Muscle layer of duodenum (tissue), 2 donors: ENCODE measurements at regions not wholly inside any gene's neighbourhood (a gene's known extent, or its start where the extent isn't known, plus 50 kb on each side); places are given as distances from the start of the nearest gene placed in this dataset.
A peak's percentile ranks its signal among the peaks of the same experiment; 100 is the strongest.
"Not testable (repeated sequence)": the region's sequence is repeated elsewhere in the genome, so short reads cannot be mapped to it uniquely, and the experiment has no call there.

Experiments used
- H3K27ac ChIP-seq: one replicate; pipeline ENCODE4 v1.7.0; 2013; ENCODE audit warnings: mild to moderate bottlenecking, low read length
- H3K27me3 ChIP-seq: one replicate; pipeline ENCODE4 v1.7.0; 2013; ENCODE audit warnings: low read depth, mild to moderate bottlenecking, control low read depth, low read length
- H3K36me3 ChIP-seq, 2 donors: one replicate each; pipeline ENCODE4 v1.7.0; 2013; ENCODE audit warnings: low read length in 2 of 2, control low read depth in 1 of 2, mild to moderate bottlenecking in 1 of 2; ENCODE audit not compliant: insufficient read depth in 2 of 2, control insufficient read depth in 1 of 2
- H3K4me1 ChIP-seq, 2 donors: one replicate each; pipeline ENCODE4 v1.7.0; 2013; ENCODE audit warnings: low read length in 2 of 2, mild to moderate bottlenecking in 2 of 2, control low read depth in 1 of 2, moderate library complexity in 1 of 2; ENCODE audit not compliant: insufficient read depth in 2 of 2, control insufficient read depth in 1 of 2
- H3K4me3 ChIP-seq, 2 donors: one replicate each; pipeline ENCODE4 v1.7.0; 2013; ENCODE audit warnings: low read length in 2 of 2, low read depth in 1 of 2, mild to moderate bottlenecking in 1 of 2
- H3K9me3 ChIP-seq, 2 donors: one replicate each; pipeline ENCODE4 v1.7.0; 2013; ENCODE audit warnings: low read length in 2 of 2, control low read depth in 1 of 2, mild to moderate bottlenecking in 1 of 2; ENCODE audit not compliant: control insufficient read depth in 1 of 2
- donor health status: healthy.

GRCh38 chr3:23117856-23118255 lies 85.3 kb upstream of the UBE2E2 start:
- Histone ChIP-seq H3K27me3 (no peaks in the 10 kb centered on the region), H3K36me3 (no peaks in the 10 kb centered on the region), H3K27ac (no peak overlapping the region), H3K4me1 (peaks cover 0 to 7% of the 10 kb centered on the region in 2 donors), H3K9me3 (no peaks in the 10 kb centered on the region), H3K4me3 (no peak overlapping the region)

GRCh38 chr3:23127196-23127595 lies 75.9 kb upstream of the UBE2E2 start:
- H3K36me3 ChIP-seq = no peaks in the 10 kb centered on the region
- peaks cover 0 to 9% of the 10 kb centered on the region in 2 donors for H3K4me1 ChIP-seq
- no peaks in the 10 kb centered on the region for H3K27me3 ChIP-seq
- no peak overlapping the region for H3K27ac ChIP-seq
- no peaks in the 10 kb centered on the region for H3K9me3 ChIP-seq
- H3K4me3 ChIP-seq = no peak overlapping the region

GRCh38 chr3:23128655-23129054 lies 74.5 kb upstream of the UBE2E2 start:
- Histone ChIP-seq H3K36me3 (no peaks in the 10 kb centered on the region), H3K27me3 (no peaks in the 10 kb centered on the region), H3K4me1 (peaks cover 0 to 9% of the 10 kb centered on the region in 2 donors), H3K4me3 (no peak overlapping the region), H3K9me3 (no peaks in the 10 kb centered on the region), H3K27ac (no peak overlapping the region)

- H3K27me3 ChIP-seq = no peaks in the 10 kb centered on the region
- no peak overlapping the region for H3K27ac ChIP-seq
- H3K36me3 ChIP-seq = no peaks in the 10 kb centered on the region
- H3K9me3 ChIP-seq = no peaks in the 10 kb centered on the region
- peaks cover 0 to 9% of the 10 kb centered on the region in 2 donors for H3K4me1 ChIP-seq
- peak overlapping the region; percentile 27 to 48 for H3K4me3 ChIP-seq
These were observed 74.0 kb upstream of the UBE2E2 start for GRCh38 chr3:23129117-23129516.

GRCh38 chr3:23129817-23130216 lies 73.3 kb upstream of the UBE2E2 start:
- no peaks in the 10 kb centered on the region for H3K9me3 ChIP-seq
- H3K4me1 ChIP-seq = peaks cover 0 to 9% of the 10 kb centered on the region in 2 donors
- H3K4me3 ChIP-seq = peak overlapping the region; percentile 27 to 48
- H3K27me3 ChIP-seq = no peaks in the 10 kb centered on the region
- H3K27ac ChIP-seq = no peak overlapping the region
- H3K36me3 ChIP-seq = no peaks in the 10 kb centered on the region

GRCh38 chr3:23130406-23130805 lies 72.7 kb upstream of the UBE2E2 start:
- Histone ChIP-seq H3K4me3 (no peak overlapping the region), H3K4me1 (peaks cover 0 to 9% of the 10 kb centered on the region in 2 donors), H3K36me3 (no peaks in the 10 kb centered on the region), H3K27me3 (no peaks in the 10 kb centered on the region), H3K9me3 (no peaks in the 10 kb centered on the region), H3K27ac (no peak overlapping the region)

- Histone ChIP-seq H3K27ac (no peak overlapping the region), H3K9me3 (no peaks in the 10 kb centered on the region), H3K36me3 (no peaks in the 10 kb centered on the region), H3K4me1 (no peaks in the 10 kb centered on the region), H3K27me3 (no peaks in the 10 kb centered on the region), H3K4me3 (no peak overlapping the region)
These were observed 67.9 kb upstream of the UBE2E2 start for GRCh38 chr3:23135026-23135785.

DNA sequence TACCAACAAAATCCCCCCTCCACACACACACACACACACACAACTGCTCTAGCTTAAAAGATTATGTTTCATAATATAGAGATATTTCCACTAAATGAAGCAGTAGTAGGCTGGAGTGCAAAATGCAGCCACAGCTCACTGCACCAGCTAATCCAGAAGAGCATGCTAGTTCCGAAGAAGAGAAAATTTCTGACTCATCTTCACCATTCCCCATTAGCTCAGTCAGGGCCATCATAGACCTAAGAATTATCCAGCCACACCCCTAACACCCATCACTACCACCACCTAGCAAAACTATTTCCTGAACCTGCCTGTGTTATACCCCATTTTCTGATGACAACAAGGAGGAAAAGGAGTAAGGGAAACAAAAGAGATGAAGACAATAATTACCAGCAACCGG lies 67.1 kb upstream of the UBE2E2 start:
- no peak overlapping the region for H3K4me3 ChIP-seq
- H3K27me3 ChIP-seq = no peaks in the 10 kb centered on the region
- H3K36me3 ChIP-seq = no peaks in the 10 kb centered on the region
- no peaks in the 10 kb centered on the region for H3K9me3 ChIP-seq
- no peaks in the 10 kb centered on the region for H3K4me1 ChIP-seq
- H3K27ac ChIP-seq = no peak overlapping the region

DNA sequence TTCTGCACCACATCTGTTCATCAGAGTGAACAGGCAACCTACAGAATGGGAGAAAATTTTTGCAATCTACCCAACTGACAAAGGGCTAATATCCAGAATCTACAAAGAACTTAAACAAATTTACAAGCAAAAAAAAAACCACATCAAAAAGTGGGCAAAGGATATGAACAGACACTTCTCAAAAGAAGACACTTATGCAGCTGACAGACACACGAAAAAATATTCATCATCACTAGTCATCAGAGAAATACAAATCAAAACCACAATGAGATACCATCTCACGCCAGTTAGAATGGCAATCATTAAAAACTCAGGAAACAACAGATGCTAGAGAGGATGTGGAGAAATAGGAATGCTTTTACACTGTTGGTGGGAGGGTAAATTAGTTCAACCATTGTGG lies 59.1 kb upstream of the UBE2E2 start:
- not testable (repeated sequence) for H3K4me1 ChIP-seq, H3K9me3 ChIP-seq, H3K36me3 ChIP-seq, H3K4me3 ChIP-seq, H3K27me3 ChIP-seq, H3K27ac ChIP-seq

GRCh38 chr3:23146163-23146562 lies 57.0 kb upstream of the UBE2E2 start:
- H3K27ac ChIP-seq = no peak overlapping the region
- no peaks in the 10 kb centered on the region for H3K9me3 ChIP-seq
- no peaks in the 10 kb centered on the region for H3K27me3 ChIP-seq
- H3K4me3 ChIP-seq = no peak overlapping the region
- no peaks in the 10 kb centered on the region for H3K36me3 ChIP-seq
- no peaks in the 10 kb centered on the region for H3K4me1 ChIP-seq

- no peaks in the 10 kb centered on the region for H3K27me3 ChIP-seq
- no peak overlapping the region for H3K4me3 ChIP-seq
- H3K9me3 ChIP-seq = no peaks in the 10 kb centered on the region
- peaks cover 0 to 6% of the 10 kb centered on the region in 2 donors for H3K4me1 ChIP-seq
- H3K36me3 ChIP-seq = no peaks in the 10 kb centered on the region
- H3K27ac ChIP-seq = no peak overlapping the region
These were observed 50.1 kb upstream of the UBE2E2 start for GRCh38 chr3:23152989-23153388.
